ENCODE measurements at regions not wholly inside any gene's neighbourhood (a gene's known extent, or its start where the extent isn't known, plus 50 kb on each side); places are given as distances from the start of the nearest gene placed in this dataset.
A peak's percentile ranks its signal among the peaks of the same experiment; 100 is the strongest.

DNA sequence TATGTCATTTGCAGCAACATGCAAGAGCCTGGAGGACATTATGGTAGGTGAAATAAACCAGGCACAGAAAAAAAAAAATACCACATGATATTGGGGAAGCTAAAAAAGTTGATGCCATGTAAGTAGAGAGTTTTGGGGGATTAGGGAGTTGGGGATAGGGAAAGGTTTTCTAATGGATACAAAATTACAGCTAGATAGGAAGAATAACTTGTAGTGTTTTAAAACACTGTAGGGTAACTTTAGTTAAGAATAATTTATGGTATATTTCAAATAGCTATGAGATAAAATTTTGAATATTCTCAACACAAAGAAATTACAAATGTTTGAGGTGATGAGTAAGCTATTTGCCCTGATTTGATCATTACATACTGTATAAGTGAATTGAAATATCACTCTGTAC is 1456.7 kb upstream of the MIR17HG start:
- H3K27ac ChIP-seq: no peak overlapping the region
- no peak overlapping the region for H3K4me3 ChIP-seq
- ATAC-seq (replicated peaks in 6 of 8): no peak
- in situ Hi-C loops (cut with MboI; ENCODE audit: low pct_unique_long_range_greater_than_20kb in 2 of 9, low sequenced_read_pairs in 9 of 9, unreplicated experiment in 9 of 9): no loop called here
- H3K4me1 ChIP-seq (replicated peaks in 1 of 2): no peaks in the 10 kb centered on the region

DNA sequence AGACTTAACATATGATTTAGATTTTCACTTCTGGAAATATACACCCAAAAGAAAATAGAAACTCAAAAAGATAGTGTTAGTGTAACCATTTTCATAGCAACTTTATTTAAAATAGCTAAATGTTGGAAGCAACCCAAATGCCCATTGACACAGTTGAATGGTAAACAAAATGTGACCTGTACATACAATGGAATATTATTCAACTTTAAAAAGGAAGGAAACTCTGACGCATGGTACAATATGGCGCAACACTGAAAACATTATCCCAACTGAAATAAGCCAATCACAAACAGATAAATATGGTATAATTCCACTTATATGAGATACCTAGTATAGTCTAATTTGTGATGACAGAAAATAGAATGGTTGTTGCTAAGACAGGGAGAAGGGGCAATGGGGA is 1456.1 kb upstream of the MIR17HG start:
- Histone ChIP-seq H3K4me3 (no peak overlapping the region), H3K4me1 (replicated peaks in 1 of 2) (no peaks in the 10 kb centered on the region), H3K27ac (no peak overlapping the region)
- WGBS, 10 experiments: 0 to 100% (median 56%) methylated on average over 1 to 2 of the region's 2 CpGs; no CpG with 5 or more reads in 2 of the 10 experiments
- ATAC-seq (replicated peaks in 6 of 8): no peak
- in situ Hi-C loops (cut with MboI; ENCODE audit: low pct_unique_long_range_greater_than_20kb in 2 of 9, low sequenced_read_pairs in 9 of 9, unreplicated experiment in 9 of 9): no loop called here

DNA sequence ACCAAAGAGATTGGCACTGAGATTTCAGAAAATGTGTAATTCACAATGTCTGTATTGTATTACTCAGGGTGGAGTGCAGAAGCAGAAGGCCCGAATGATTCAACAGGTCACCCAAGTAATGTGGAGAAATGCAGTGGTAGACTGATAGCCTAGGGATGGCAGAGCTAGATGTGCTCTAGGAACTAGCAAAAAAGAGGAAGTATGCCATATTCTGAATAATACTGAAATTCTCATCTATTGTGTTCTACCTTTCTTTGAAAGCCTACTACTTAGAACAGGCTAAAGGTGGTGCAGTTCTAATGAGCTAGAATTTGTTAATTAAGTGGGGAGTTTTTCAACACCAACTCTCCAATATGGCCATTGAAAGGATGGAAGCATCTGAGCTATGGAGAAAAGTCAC is 1449.8 kb upstream of the MIR17HG start:
- in situ Hi-C loops (cut with MboI; ENCODE audit: low pct_unique_long_range_greater_than_20kb in 2 of 9, low sequenced_read_pairs in 9 of 9, unreplicated experiment in 9 of 9): no loop called here
- ATAC-seq (replicated peaks in 6 of 8): no peak
- Histone ChIP-seq H3K27ac (no peak overlapping the region), H3K4me3 (no peak overlapping the region), H3K4me1 (replicated peaks in 1 of 2) (no peaks in the 10 kb centered on the region)
- 20 to 100% (median 69%) methylated on average over 1 of the region's 1 CpG; no CpG with 5 or more reads in 4 of the 10 experiments for WGBS, 10 experiments

DNA sequence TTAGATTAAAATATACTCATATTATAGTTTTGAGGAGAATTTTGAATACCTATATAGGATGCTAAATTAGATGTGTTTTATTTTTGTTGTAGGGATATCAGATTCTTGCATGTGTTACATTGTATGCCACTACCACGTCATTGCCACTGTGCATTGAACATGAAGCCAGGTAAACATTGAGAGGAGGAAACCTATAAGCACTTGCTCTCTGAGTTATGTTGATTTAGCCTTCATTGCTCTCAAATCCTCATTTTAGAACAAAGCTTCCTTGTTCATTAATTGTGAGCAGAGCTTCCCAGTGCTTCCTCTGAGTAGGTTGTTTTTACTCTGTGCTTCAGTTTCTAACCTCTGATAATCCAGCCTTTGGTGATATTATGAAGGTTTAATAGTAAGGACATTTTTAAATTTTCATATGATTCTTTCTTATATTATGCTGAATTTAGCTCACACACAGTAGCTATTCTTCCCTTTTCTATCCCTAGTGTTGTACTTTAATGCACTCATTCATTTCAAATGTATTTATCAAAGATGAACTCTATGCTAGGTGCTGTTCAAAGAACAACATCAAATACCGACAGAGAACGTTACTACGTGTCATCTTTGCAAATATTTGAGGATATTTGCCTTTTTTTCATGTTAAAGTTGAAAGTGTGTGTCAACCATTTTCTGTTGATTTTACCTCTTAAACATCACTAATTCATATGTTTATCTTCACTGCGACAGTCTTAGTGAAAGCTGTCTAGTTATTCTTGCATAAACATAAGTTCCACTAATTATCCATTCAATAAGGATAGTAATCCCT is 1448.0 kb upstream of the MIR17HG start:
- Histone ChIP-seq H3K4me1 (replicated peaks in 1 of 2) (no peaks in the 10 kb centered on the region), H3K4me3 (no peak overlapping the region), H3K27ac (no peak overlapping the region)
- ATAC-seq (replicated peaks in 6 of 8): no peak
- in situ Hi-C loops (cut with MboI; ENCODE audit: low pct_unique_long_range_greater_than_20kb in 2 of 9, low sequenced_read_pairs in 9 of 9, unreplicated experiment in 9 of 9): no loop called here
- 13 to 95% (median 84%) methylated on average over 3 to 5 of the region's 5 CpGs for WGBS, 10 experiments

- Histone ChIP-seq H3K4me1 (replicated peaks in 1 of 2) (no peaks in the 10 kb centered on the region), H3K4me3 (no peak overlapping the region), H3K27ac (no peak overlapping the region)
- ATAC-seq (replicated peaks in 6 of 8): no peak
- in situ Hi-C loops (cut with MboI; ENCODE audit: low pct_unique_long_range_greater_than_20kb in 2 of 9, low sequenced_read_pairs in 9 of 9, unreplicated experiment in 9 of 9): no loop called here
- 0 to 100% (median 68%) methylated on average over 1 to 5 of the region's 5 CpGs for WGBS, 10 experiments
Measured at GRCh38 chr13:89900104-89900765, 1447.3 kb upstream of the MIR17HG start.

DNA sequence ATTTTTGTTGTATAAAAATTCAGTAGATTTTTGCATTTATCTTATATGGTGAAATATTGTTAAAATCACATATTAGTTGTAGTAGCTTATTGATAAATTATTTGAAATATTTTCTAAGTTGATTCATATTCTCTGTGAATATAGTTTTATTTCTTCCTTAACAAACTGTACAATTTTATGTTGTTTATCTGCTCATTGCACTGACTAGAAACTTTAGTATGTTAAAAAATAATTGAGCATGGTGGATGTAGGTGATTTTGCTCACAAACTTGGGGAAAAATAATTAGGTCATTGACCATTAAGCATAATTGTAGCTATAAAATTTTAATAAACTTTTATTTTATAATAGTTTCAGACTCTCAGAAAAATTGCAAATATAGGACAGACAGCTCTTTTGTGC is 1445.3 kb upstream of the MIR17HG start:
- no peak overlapping the region for H3K4me3 ChIP-seq
- in situ Hi-C loops (cut with MboI; ENCODE audit: low pct_unique_long_range_greater_than_20kb in 2 of 9, low sequenced_read_pairs in 9 of 9, unreplicated experiment in 9 of 9): no loop called here
- no peak overlapping the region for H3K27ac ChIP-seq
- no peak for ATAC-seq (replicated peaks in 6 of 8)
- H3K4me1 ChIP-seq (replicated peaks in 1 of 2): no peaks in the 10 kb centered on the region

GRCh38 chr13:89903115-89903514 is 1444.4 kb upstream of the MIR17HG start:
- in situ Hi-C loops (cut with MboI; ENCODE audit: low pct_unique_long_range_greater_than_20kb in 2 of 9, low sequenced_read_pairs in 9 of 9, unreplicated experiment in 9 of 9): no loop called here
- 0 to 100% (median 74%) methylated on average over 1 to 2 of the region's 2 CpGs for WGBS, 10 experiments
- no peaks in the 10 kb centered on the region for H3K4me1 ChIP-seq (replicated peaks in 1 of 2)
- no peak for ATAC-seq (replicated peaks in 6 of 8)
- H3K27ac ChIP-seq: no peak overlapping the region
- no peak overlapping the region for H3K4me3 ChIP-seq

GRCh38 chr13:89910166-89910565 is 1437.3 kb upstream of the MIR17HG start:
- in situ Hi-C loops (cut with MboI; ENCODE audit: low pct_unique_long_range_greater_than_20kb in 2 of 9, low sequenced_read_pairs in 9 of 9, unreplicated experiment in 9 of 9): no loop called here
- Histone ChIP-seq H3K27ac (no peak overlapping the region), H3K4me1 (replicated peaks in 1 of 2) (no peaks in the 10 kb centered on the region), H3K4me3 (no peak overlapping the region)
- WGBS, 10 experiments: 60 to 100% (median 82%) methylated on average over 1 to 5 of the region's 12 CpGs; no CpG with 5 or more reads in 6 of the 10 experiments
- no peak for ATAC-seq (replicated peaks in 6 of 8)

DNA sequence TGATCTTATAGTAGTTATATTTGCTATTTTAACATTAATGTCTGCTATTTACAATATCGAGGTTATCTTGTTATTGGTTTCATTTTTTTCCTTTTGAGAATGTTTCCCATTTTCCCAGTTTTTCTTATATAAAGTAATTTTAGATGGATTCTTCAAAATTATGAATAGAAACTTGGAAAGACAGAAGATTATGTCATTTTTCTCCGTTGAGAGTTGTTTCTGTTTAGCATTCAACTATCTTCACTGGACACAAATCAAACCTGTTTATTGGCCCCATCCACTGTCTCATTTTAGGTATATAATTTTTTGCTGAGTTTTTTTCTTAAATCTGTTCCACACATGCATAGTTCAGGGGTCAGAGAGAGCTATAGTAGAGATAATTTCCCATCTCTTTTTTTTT is 1430.9 kb upstream of the MIR17HG start:
- WGBS, 10 experiments: 3 to 100% (median 87%) methylated on average over 1 to 2 of the region's 2 CpGs; no CpG with 5 or more reads in 1 of the 10 experiments
- Histone ChIP-seq H3K4me3 (no peak overlapping the region), H3K4me1 (replicated peaks in 1 of 2) (no peaks in the 10 kb centered on the region), H3K27ac (no peak overlapping the region)
- ATAC-seq (replicated peaks in 6 of 8): no peak
- in situ Hi-C loops (cut with MboI; ENCODE audit: low pct_unique_long_range_greater_than_20kb in 2 of 9, low sequenced_read_pairs in 9 of 9, unreplicated experiment in 9 of 9): no loop called here

GRCh38 chr13:89920461-89920860 is 1427.0 kb upstream of the MIR17HG start:
- ATAC-seq (replicated peaks in 6 of 8): no peak
- WGBS, 10 experiments: 0 to 100% (median 71%) methylated on average over 1 to 2 of the region's 2 CpGs; no CpG with 5 or more reads in 1 of the 10 experiments
- no peak overlapping the region for H3K27ac ChIP-seq
- H3K4me3 ChIP-seq: no peak overlapping the region
- in situ Hi-C loops (cut with MboI; ENCODE audit: low pct_unique_long_range_greater_than_20kb in 2 of 9, low sequenced_read_pairs in 9 of 9, unreplicated experiment in 9 of 9): no loop called here
- H3K4me1 ChIP-seq (replicated peaks in 1 of 2): no peaks in the 10 kb centered on the region

GRCh38 chr13:89923052-89923451 is 1424.4 kb upstream of the MIR17HG start:
- Histone ChIP-seq H3K4me1 (replicated peaks in 1 of 2) (no peaks in the 10 kb centered on the region), H3K4me3 (no peak overlapping the region), H3K27ac (no peak overlapping the region)
- WGBS, 10 experiments: 58 to 100% (median 90%) methylated on average over 1 to 2 of the region's 2 CpGs; no CpG with 5 or more reads in 5 of the 10 experiments
- ATAC-seq (replicated peaks in 6 of 8): no peak
- in situ Hi-C loops (cut with MboI; ENCODE audit: low pct_unique_long_range_greater_than_20kb in 2 of 9, low sequenced_read_pairs in 9 of 9, unreplicated experiment in 9 of 9): no loop called here

- in situ Hi-C loops (cut with MboI; ENCODE audit: low pct_unique_long_range_greater_than_20kb in 2 of 9, low sequenced_read_pairs in 9 of 9, unreplicated experiment in 9 of 9): no loop called here
- ATAC-seq (replicated peaks in 6 of 8): no peak
- no peak overlapping the region for H3K4me3 ChIP-seq
- H3K27ac ChIP-seq: no peak overlapping the region
- WGBS, 10 experiments: 10 to 100% (median 72%) methylated on average over 1 to 2 of the region's 2 CpGs; no CpG with 5 or more reads in 1 of the 10 experiments
- H3K4me1 ChIP-seq (replicated peaks in 1 of 2): no peaks in the 10 kb centered on the region
Measured at GRCh38 chr13:89923736-89924135, 1423.8 kb upstream of the MIR17HG start.

DNA sequence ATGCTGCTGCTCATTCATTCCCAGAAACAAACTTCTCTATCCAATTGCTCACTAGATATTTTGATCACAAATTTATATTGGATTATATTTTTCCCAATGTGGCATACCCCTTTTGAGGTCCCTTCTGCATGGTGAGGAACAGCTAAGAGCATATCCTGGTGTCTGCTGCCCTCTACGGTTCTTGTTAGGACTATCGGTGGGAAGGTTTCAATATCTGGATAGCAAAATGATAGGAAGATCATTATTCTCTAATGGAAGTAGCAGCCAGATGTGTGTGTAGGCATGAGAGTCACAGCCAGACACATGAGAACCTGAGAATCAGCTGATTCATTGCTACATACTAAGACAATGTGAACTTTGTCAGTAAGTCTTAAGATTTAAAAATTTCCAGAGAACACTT is 1422.4 kb upstream of the MIR17HG start:
- ATAC-seq (replicated peaks in 6 of 8): peak in 2 of 8 experiments; percentile 50 to 74
- in situ Hi-C loops (cut with MboI; ENCODE audit: low pct_unique_long_range_greater_than_20kb in 2 of 9, low sequenced_read_pairs in 9 of 9, unreplicated experiment in 9 of 9): no loop called here
- Histone ChIP-seq H3K4me1 (replicated peaks in 1 of 2) (no peaks in the 10 kb centered on the region), H3K4me3 (no peak overlapping the region), H3K27ac (no peak overlapping the region)
- 0 to 51% (median 49%) methylated on average over 1 to 2 of the region's 2 CpGs; no CpG with 5 or more reads in 6 of the 10 experiments for WGBS, 10 experiments

DNA sequence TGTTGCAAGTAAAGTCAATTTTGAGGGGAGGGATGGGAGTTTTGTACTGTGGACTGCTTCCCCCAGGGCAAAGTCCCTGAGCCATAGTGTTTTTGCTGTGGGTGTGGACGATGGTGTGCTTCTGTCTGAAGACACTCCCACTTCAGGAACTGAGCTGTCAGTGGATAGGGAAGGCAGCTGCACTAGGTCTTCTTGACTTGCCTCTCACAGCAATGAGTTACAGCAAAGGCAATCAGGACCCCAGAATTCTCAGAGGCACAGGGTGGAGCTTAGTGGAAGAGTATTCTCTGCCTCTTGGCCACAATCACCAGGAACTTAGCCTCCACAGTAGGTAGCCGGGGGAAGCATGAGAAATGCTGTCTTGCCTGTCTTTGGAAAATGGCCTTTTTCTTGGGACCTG is 1416.6 kb upstream of the MIR17HG start:
- in situ Hi-C loops (cut with MboI; ENCODE audit: low pct_unique_long_range_greater_than_20kb in 2 of 9, low sequenced_read_pairs in 9 of 9, unreplicated experiment in 9 of 9): no loop called here
- H3K4me1 ChIP-seq (replicated peaks in 1 of 2): no peaks in the 10 kb centered on the region
- H3K4me3 ChIP-seq: no peak overlapping the region
- H3K27ac ChIP-seq: no peak overlapping the region
- 17 to 100% (median 72%) methylated on average over 1 to 2 of the region's 2 CpGs; no CpG with 5 or more reads in 2 of the 10 experiments for WGBS, 10 experiments
- ATAC-seq (replicated peaks in 6 of 8): no peak
